K562 (cell line): ENCODE measurements at regions not wholly inside any gene's neighbourhood (a gene's known extent, or its start where the extent isn't known, plus 50 kb on each side); places are given as distances from the start of the nearest gene placed in this dataset.

Experiments
- AFF4 ChIP-seq: sonication (generic); formaldehyde crosslinking; IDR thresholded peaks from 2 replicates; pipeline ENCODE4 v1.8.0; 2023; ENCODE audit warnings: mild to moderate bottlenecking, missing genetic modification reagents
- ETV1 ChIP-seq: fragments of 450-650 bp; conservative IDR thresholded peaks from 2 replicates; pipeline ENCODE4 v1.6.1; 2016; ENCODE audit warnings: missing genetic modification characterization, control low read depth, low read depth, missing compliant biosample characterization
- MCM5 ChIP-seq: fragments of 450-650 bp; IDR thresholded peaks from 2 replicates; pipeline ENCODE4 v1.6.1; 2016; ENCODE audit warnings: low read depth
- PHB2 ChIP-seq: fragments of 450-650 bp; IDR thresholded peaks from 2 replicates; pipeline ENCODE4 v1.6.1; 2017; ENCODE audit warnings: low read depth
- ZNF318 ChIP-seq, 2 experiments: fragments of 450-650 bp; IDR thresholded peaks; 2 replicates each; pipeline ENCODE4 v1.6.1; 2016; ENCODE audit warnings: mild to moderate bottlenecking in 2 of 2, borderline replicate concordance in 1 of 2, low read depth in 1 of 2, moderate library complexity in 1 of 2
- ZNF717 ChIP-seq: fragments of 250-450 bp; sonication (Bioruptor Pico); IDR thresholded peaks from 2 replicates; pipeline ENCODE4 v1.5.0; 2021

GRCh38 chr3:11718637-11719405 lies 75.1 kb upstream of the VGLL4 start (continued):
- no peak for TF ChIP-seq ZNF318 (IDR thresholded peaks at IDR 0.05; ENCODE audit: borderline replicate concordance in 1 of 2, low read depth in 1 of 2)
- no peak for TF ChIP-seq MCM5
- no peak for TF ChIP-seq ETV1 (tag)
- no peak for TF ChIP-seq ZNF717 (CRISPR knock-in tag)
- TF ChIP-seq AFF4, result no peak
- TF ChIP-seq PHB2, result no peak
